LNCAP (cell line): ENCODE measurements at regions not wholly inside any gene's neighbourhood (a gene's known extent, or its start where the extent isn't known, plus 50 kb on each side); places are given as distances from the start of the nearest gene placed in this dataset.

ENCODE experiments used
- TF ChIP-seq, protein P1 (sequence below): fragments of 450-650 bp; IDR thresholded peaks from 2 replicates; pipeline ENCODE4 v1.5.1; 2017; ENCODE audit warnings: mild to moderate bottlenecking

DNA sequence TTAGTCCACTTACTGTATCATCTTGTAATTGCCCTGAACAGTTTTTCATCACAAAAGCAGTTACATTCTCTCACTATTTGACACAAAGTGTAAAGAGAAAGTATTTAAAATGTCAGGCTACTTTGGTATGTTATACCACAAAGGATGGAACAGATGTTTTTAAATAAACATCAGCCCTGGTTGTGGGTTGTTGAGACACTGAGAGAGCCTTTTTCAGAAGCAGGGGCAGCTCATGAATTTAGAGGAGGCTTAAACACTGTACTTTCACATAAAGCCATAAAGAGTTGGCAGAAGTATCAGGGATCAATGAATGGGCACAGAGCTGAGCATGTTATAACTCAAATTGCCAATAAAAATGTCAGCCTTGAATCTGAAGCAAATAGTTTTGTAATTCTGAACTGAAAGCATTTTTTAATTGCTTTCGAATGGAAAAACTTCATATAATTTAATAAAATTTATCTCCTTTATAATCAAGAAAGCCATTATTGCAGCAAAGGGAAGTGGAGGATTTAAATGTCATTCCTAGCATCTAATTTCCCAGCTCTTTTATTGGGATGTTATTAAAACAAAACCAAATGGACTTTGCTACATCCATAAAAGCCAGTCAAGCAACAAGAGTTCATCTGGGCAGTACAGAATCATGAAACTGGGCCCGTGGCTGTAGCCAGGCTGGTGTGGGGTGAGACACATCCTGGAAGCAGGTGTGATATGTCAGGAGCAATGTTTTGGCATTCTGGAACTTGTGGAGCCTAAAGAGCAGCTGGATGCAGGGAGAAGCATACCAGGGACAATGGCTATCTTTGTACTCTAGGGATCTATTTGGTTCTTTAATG lies 95.1 kb upstream of the NT5C1B start:
- TF ChIP-seq, protein P1, sequence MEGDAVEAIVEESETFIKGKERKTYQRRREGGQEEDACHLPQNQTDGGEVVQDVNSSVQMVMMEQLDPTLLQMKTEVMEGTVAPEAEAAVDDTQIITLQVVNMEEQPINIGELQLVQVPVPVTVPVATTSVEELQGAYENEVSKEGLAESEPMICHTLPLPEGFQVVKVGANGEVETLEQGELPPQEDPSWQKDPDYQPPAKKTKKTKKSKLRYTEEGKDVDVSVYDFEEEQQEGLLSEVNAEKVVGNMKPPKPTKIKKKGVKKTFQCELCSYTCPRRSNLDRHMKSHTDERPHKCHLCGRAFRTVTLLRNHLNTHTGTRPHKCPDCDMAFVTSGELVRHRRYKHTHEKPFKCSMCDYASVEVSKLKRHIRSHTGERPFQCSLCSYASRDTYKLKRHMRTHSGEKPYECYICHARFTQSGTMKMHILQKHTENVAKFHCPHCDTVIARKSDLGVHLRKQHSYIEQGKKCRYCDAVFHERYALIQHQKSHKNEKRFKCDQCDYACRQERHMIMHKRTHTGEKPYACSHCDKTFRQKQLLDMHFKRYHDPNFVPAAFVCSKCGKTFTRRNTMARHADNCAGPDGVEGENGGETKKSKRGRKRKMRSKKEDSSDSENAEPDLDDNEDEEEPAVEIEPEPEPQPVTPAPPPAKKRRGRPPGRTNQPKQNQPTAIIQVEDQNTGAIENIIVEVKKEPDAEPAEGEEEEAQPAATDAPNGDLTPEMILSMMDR = no peak

DNA sequence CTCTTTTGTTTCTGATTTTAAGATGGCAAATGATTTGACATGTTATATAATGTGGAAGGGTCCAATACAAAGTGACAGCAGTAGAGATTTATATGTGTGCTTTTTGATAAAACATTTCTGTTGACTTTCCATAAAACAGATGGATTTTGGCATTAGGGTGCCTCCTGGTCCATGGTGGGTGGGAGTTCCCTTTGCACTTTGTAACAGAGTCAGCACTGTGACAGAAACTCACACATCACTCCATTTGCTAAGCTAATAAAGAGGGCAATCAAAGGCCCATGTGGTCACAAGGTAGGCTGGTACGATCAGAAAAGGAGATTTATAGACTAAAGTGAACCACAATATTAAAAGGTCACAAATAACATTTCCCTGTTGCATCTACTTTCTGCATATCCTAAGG lies 93.3 kb upstream of the NT5C1B start:
- TF ChIP-seq, protein P1 = no peak

DNA sequence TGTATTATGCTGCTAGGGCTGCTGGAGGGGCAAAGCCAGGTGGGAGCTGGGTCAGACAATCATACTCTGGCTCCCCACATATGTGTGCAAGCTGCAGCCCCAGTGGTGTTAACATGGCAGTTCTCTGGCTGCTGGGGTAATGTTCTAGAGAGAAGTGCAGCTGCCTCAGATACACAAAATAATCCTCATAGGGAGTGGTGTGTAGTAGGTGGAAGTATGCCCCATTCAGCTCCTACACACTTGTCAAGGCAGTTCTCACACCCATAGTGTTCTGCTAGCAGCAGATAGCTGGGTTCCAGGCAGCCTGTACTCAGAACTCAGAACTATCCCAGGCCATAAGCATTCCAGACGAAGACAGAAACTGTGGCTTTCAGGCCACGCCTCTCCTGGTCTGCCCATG lies 87.9 kb upstream of the NT5C1B start:
- TF ChIP-seq, protein P1 = no peak

DNA sequence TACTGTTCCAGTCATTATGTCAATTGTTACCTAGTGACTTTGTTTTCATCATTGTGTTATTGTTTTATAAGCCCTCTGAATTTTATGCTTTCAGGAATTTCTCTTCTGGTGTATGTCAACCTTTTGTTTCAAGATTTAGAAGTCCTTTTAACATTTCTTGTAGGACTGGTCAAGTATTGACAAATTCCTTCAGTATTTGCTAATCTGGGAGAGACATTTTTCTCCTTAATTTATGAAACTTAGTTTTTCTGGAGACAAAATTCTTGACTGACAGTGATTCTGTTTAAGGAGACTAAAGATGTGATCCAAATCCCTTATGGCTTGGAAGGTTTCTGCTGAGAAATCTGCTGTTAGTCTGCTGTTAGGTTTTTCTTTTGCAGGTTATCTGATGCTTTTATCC lies 84.9 kb upstream of the NT5C1B start:
- TF ChIP-seq, protein P1 = no peak

DNA sequence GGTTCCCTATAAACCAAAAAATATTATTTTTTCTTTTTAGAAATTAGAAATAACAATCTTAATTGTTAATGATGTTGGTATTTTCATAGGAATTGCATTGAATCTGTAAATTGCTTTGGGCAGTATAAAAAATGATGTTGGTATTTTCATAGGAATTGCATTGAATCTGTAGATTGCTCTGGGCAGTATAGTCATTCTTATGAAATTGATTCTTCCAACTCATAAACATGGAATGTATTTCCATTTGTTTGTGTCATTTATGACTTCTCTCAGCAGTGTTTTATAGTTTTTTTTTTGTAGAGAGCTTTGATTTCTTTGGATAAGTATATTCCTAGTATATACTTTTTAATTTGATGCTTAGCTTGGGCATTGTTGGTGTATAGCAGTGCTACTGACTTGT lies 82.0 kb upstream of the NT5C1B start:
- TF ChIP-seq, protein P1 = no peak

DNA sequence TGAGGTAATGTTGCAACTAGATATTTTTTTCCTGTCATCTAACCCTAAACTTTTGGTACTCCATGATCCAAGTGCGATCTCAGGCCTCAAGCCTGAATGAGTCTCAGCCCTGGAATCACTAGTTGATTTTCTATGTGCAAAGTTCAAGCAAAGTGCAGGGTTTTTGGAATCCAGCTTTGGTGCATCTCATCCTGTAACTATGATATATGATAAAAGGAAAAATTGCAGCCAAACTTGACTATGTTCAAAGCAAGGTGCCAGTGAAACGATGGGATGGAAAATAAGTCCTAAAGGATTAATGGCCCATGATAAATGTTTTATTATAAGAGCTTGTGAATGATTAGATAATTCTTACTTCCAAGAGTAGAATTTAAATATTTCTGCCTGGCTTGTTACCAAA lies 78.9 kb upstream of the NT5C1B start:
- TF ChIP-seq, protein P1 = no peak

DNA sequence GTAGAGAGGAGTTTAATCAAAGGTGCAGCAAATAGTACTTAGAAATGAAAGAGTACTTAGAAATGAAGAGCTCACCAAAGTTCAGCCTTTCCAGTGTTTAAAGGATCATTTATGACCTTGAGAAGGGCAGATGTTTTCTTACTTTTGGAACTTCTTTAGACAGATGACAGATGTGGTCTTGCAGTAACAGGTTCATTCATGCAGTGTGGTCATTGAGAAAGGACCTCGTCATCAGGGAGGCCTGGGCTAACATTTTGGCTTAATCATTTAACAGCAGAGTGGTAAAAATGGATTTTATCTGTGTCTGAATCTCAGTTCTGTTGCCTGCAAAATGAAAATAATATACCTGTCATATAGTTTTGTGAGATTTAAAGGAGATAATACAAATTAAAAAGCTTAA lies 75.1 kb upstream of the NT5C1B start:
- TF ChIP-seq, protein P1 = no peak
